ENCODE measurements at regions not wholly inside any gene's neighbourhood (a gene's known extent, or its start where the extent isn't known, plus 50 kb on each side); places are given as distances from the start of the nearest gene placed in this dataset.
"Not testable (repeated sequence)": the region's sequence is repeated elsewhere in the genome, so short reads cannot be mapped to it uniquely, and the experiment has no call there.

GRCh38 chr2:11877764-11878163, 131.3 kb downstream of the LPIN1 start:
- no peak for TF ChIP-seq CTCF (IDR thresholded peaks at IDR 0.05; ENCODE audit: insufficient read depth, missing control alignments)
- no peak for FAIRE-seq
- DNase-seq (ENCODE audit: insufficient read length, low spot score) = no peak

DNA sequence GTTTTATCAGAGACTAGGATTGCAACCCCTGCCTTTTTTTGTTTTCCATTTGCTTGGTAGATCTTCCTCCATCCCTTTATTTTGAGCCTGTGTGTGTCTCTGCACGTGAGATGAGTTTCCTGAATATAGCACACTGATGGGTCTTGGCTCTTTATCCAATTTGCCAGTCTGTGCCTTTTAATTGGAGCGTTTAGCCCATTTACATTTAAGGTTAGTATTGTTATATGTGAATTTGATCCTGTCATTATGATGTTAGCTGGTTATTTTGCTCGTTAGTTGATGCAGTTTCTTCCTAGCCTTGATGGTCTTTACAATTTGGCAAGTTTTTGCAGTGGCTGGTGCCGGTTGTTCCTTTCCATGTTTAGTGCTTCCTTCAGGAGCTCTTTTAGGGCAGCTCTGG, 138.8 kb downstream of the LPIN1 start:
- not testable (repeated sequence) for FAIRE-seq; DNase-seq (ENCODE audit: insufficient read length, low spot score)

- not testable (repeated sequence) for FAIRE-seq; DNase-seq (ENCODE audit: insufficient read length, low spot score)
These were observed 140.5 kb downstream of the LPIN1 start for GRCh38 chr2:11886899-11887298.

DNA sequence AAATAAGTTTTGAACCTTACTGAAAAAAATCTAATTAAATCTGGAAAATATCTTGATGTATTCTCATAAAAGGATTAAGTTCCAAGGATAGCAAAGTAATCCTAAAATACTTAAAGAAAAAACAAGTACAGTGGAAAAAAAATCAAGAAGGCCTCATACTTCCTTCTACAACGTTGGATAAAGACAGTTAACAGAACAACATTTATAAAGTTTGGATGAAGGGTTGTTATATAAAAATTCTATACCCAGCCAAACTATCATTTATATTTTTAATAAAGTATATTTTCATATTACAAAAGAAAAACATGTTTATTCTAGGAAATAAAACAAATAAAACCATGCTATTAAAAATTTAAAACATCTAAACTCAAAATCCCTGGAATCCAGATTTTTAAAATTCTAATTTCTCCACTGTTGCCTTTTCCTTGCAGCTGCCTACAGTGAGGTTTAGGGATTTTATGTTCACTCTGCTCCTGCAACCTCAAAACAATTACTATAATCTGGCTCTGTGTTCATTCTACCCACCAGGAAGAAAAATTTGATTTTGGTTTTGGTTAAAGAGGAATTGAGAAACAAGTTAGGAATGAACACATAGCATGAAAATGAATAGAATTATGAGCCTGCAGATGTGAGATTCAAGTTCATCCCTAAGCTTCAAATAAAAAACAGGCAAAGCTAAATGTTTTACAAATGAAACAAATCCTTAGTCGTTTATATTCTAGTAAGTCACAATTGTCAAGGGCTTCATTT, 142.8 kb downstream of the LPIN1 start:
- no peak for TF ChIP-seq CTCF (IDR thresholded peaks at IDR 0.05; ENCODE audit: insufficient read depth, missing control alignments)
- DNase-seq (ENCODE audit: insufficient read length, low spot score) (no peak), FAIRE-seq (no peak)

DNA sequence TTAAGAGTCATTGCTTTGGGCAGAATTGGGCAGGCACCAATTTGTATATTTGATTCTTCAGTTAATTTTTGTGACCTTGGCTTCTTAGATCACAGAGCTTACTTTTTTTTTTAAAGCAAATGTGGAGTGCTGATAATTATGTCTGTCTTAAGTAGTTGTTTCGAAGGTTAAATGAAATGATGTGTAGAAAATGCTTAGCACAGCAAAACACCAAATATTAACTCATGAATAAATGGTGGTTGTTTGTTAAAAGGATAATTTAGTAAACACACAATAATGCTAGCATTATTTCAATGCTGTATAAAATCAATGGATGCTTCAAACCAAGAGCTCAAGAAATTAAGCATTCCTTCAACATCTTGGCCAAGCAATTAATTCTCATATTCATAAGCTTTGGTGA, 143.4 kb downstream of the LPIN1 start:
- no peak for FAIRE-seq
- no peak for DNase-seq (ENCODE audit: insufficient read length, low spot score)
- TF ChIP-seq CTCF (IDR thresholded peaks at IDR 0.05; ENCODE audit: insufficient read depth, missing control alignments) = no peak

- DNase-seq (ENCODE audit: insufficient read length, low spot score) (no peak), FAIRE-seq (no peak)
- TF ChIP-seq CTCF (IDR thresholded peaks at IDR 0.05; ENCODE audit: insufficient read depth, missing control alignments) = no peak
These were observed 144.6 kb downstream of the LPIN1 start for GRCh38 chr2:11891028-11891427.

- no peak for FAIRE-seq
- no peak for TF ChIP-seq CTCF (IDR thresholded peaks at IDR 0.05; ENCODE audit: insufficient read depth, missing control alignments)
- DNase-seq (ENCODE audit: insufficient read length, low spot score) = no peak
These were observed 145.4 kb downstream of the LPIN1 start for GRCh38 chr2:11891671-11892440.

DNA sequence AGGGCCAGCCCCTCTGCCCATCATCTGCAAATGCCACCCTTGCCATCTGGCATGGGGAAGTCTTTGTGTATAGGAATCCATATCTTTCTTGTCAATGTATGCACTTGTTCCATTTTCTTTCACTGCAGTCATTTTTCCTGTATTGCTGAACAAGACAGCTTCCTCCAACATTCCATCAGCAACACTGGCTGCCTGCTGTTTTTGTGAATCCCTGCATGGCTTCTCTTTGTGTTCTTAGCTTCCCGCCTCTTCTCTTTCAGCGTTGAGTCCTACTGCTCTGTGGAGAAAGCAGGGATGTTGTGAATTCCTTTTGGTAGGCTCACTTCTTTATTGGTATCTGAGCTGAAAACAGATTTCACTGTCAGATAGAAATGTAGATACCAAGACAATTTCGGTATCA, 150.0 kb downstream of the LPIN1 start:
- no peak for FAIRE-seq
- no peak for DNase-seq (ENCODE audit: insufficient read length, low spot score)
- TF ChIP-seq CTCF (IDR thresholded peaks at IDR 0.05; ENCODE audit: insufficient read depth, missing control alignments) = no peak
